GM19025 (cell line): ENCODE measurements at regions not wholly inside any gene's neighbourhood (a gene's known extent, or its start where the extent isn't known, plus 50 kb on each side); places are given as distances from the start of the nearest gene placed in this dataset.
A peak's percentile ranks its signal among the peaks of the same experiment; 100 is the strongest.
"Not testable (repeated sequence)": the region's sequence is repeated elsewhere in the genome, so short reads cannot be mapped to it uniquely, and the experiment has no call there.

Source experiments
- ATAC-seq: cut with Tn5 transposase; IDR thresholded peaks from one replicate; pipeline ENCODE4 v1.9.1; 2021; ENCODE audit warnings: mild to moderate bottlenecking, low read depth, moderate library complexity; ENCODE audit not compliant: unreplicated experiment

- no peak for ATAC-seq
Observed at GRCh38 chr15:38115121-38115520, 137.5 kb upstream of the SPRED1 start.

- ATAC-seq = no peak
Observed at GRCh38 chr15:38117781-38118180, 134.9 kb upstream of the SPRED1 start.

- not testable (repeated sequence) for ATAC-seq
Observed at GRCh38 chr15:38119865-38120264, 132.8 kb upstream of the SPRED1 start.

- no peak for ATAC-seq
Observed at GRCh38 chr15:38127306-38127771, 125.3 kb upstream of the SPRED1 start.

- ATAC-seq = no peak
Observed at GRCh38 chr15:38128341-38128781, 124.3 kb upstream of the SPRED1 start.

GRCh38 chr15:38128921-38129320 lies 123.7 kb upstream of the SPRED1 start:
- no peak for ATAC-seq

GRCh38 chr15:38129531-38130204 lies 123.0 kb upstream of the SPRED1 start:
- peak; percentile 83 for ATAC-seq

- peak; percentile 31 for ATAC-seq
Observed at GRCh38 chr15:38130205-38130567, 122.5 kb upstream of the SPRED1 start.

- no peak for ATAC-seq
Observed at GRCh38 chr15:38130740-38131498, 121.7 kb upstream of the SPRED1 start.

GRCh38 chr15:38134252-38134651 lies 118.4 kb upstream of the SPRED1 start:
- no peak for ATAC-seq

GRCh38 chr15:38142195-38142594 lies 110.4 kb upstream of the SPRED1 start:
- not testable (repeated sequence) for ATAC-seq

- no peak for ATAC-seq
Observed at GRCh38 chr15:38144921-38145320, 107.7 kb upstream of the SPRED1 start.

GRCh38 chr15:38145651-38146111 lies 107.0 kb upstream of the SPRED1 start:
- ATAC-seq = no peak

- ATAC-seq = no peak
Observed at GRCh38 chr15:38147246-38147645, 105.4 kb upstream of the SPRED1 start.

GRCh38 chr15:38148471-38148870 lies 104.2 kb upstream of the SPRED1 start:
- ATAC-seq = no peak

- ATAC-seq = no peak
Observed at GRCh38 chr15:38149315-38149714, 103.3 kb upstream of the SPRED1 start.

- no peak for ATAC-seq
Observed at GRCh38 chr15:38150148-38150547, 102.5 kb upstream of the SPRED1 start.

- ATAC-seq = no peak
Observed at GRCh38 chr15:38150794-38151193, 101.8 kb upstream of the SPRED1 start.

GRCh38 chr15:38153781-38154180 lies 98.9 kb upstream of the SPRED1 start:
- ATAC-seq = no peak

- ATAC-seq = no peak
Observed at GRCh38 chr15:38154255-38154654, 98.4 kb upstream of the SPRED1 start.

- no peak for ATAC-seq
Observed at GRCh38 chr15:38154837-38155236, 97.8 kb upstream of the SPRED1 start.

GRCh38 chr15:38163658-38164057 lies 89.0 kb upstream of the SPRED1 start:
- no peak for ATAC-seq
